Upper lobe of left lung (tissue), 4 donors: ENCODE measurements at regions not wholly inside any gene's neighbourhood (a gene's known extent, or its start where the extent isn't known, plus 50 kb on each side); places are given as distances from the start of the nearest gene placed in this dataset.
"Not testable (repeated sequence)": the region's sequence is repeated elsewhere in the genome, so short reads cannot be mapped to it uniquely, and the experiment has no call there.

Experiments
- CTCF ChIP-seq, 6 experiments: fragments of 450-650 bp in 4 of 6; fragments of 200-600 bp in 2 of 6; sonication (generic) in 2 of 6; IDR thresholded peaks; one replicate each; pipeline ENCODE4 v1.5.1; 2016 to 2019; ENCODE audit warnings: antibody characterized with exemption in 6 of 6
- POLR2A ChIP-seq, 4 donors: fragments of 450-650 bp; IDR thresholded peaks; one replicate each; pipeline ENCODE4 v1.5.1; 2016 to 2017; ENCODE audit warnings: antibody characterized with exemption in 4 of 4, mild to moderate bottlenecking in 2 of 4
- POLR2AphosphoS5 ChIP-seq, 2 donors: sonication (generic); formaldehyde crosslinking; IDR thresholded peaks; one replicate each; pipeline ENCODE4 v1.5.1; 2017; ENCODE audit warnings: antibody characterized with exemption in 2 of 2

DNA sequence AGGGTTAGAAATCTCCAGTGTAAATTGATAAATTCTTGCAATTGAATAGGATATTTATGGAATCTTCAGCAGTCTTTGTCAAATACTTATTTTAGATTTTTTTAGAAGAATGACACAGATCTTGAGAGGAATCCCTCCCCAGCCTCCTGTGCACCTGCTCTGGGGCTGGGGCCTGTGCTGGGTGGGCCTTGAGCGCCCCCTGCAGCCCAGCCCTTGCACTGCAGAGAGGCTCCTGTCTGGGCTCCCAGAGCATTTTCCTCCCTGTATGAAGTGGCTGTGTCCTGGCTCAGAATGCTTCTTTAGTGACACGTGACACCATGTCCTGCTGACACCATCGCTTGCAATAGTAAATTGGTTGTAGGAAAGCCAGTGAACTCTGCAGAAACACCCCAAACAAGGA is 141.1 kb downstream of the POTEB start:
- not testable (repeated sequence) for TF ChIP-seq CTCF, POLR2A, POLR2AphosphoS5 (IDR thresholded peaks at IDR 0.05)
